Cardiac muscle cell (in vitro differentiated cells and primary cell): ENCODE measurements at regions not wholly inside any gene's neighbourhood (a gene's known extent, or its start where the extent isn't known, plus 50 kb on each side); places are given as distances from the start of the nearest gene placed in this dataset.
"Not testable (repeated sequence)": the region's sequence is repeated elsewhere in the genome, so short reads cannot be mapped to it uniquely, and the experiment has no call there.

ENCODE experiments used
- DNase-seq, 2 donors: peaks; one replicate each; pipeline versions ENCODE4 v3.0.0 to v3.0.0-alpha.2; 2010 to 2017; ENCODE audit warnings: low read depth in 1 of 2, low spot score in 1 of 2
- H3K27ac ChIP-seq: fragments of 200-600 bp; sonication (generic); 2 replicates; pipeline ENCODE4 v1.5.1; 2016
- H3K27me3 ChIP-seq: fragments of 200-600 bp; sonication (generic); 2 replicates; pipeline ENCODE4 v1.6.0; 2016; ENCODE audit warnings: control low read depth
- H3K36me3 ChIP-seq: fragments of 200-600 bp; sonication (generic); 2 replicates; pipeline ENCODE4 v1.5.1; 2016; ENCODE audit warnings: control low read depth
- H3K4me1 ChIP-seq: fragments of 200-600 bp; sonication (generic); 2 replicates; pipeline ENCODE4 v1.8.1; 2017; ENCODE audit warnings: low read depth, mild to moderate bottlenecking, mixed run types
- H3K4me3 ChIP-seq: fragments of 200-600 bp; sonication (generic); 2 replicates; pipeline ENCODE4 v1.5.1; 2016; ENCODE audit warnings: mild to moderate bottlenecking
- H3K9me3 ChIP-seq: fragments of 200-600 bp; sonication (generic); 2 replicates; pipeline ENCODE4 v1.5.1; 2017; ENCODE audit warnings: low read depth, mild to moderate bottlenecking, control low read depth
- TF ChIP-seq, protein P1 (sequence below): IDR thresholded peaks from 2 replicates; pipeline ENCODE4 v1.5.1; 2012; ENCODE audit warnings: low read depth, mild to moderate bottlenecking, low read length

- Histone ChIP-seq H3K4me1 (no peaks in the 10 kb centered on the region), H3K27me3 (no peaks in the 10 kb centered on the region)
- TF ChIP-seq, protein P1, sequence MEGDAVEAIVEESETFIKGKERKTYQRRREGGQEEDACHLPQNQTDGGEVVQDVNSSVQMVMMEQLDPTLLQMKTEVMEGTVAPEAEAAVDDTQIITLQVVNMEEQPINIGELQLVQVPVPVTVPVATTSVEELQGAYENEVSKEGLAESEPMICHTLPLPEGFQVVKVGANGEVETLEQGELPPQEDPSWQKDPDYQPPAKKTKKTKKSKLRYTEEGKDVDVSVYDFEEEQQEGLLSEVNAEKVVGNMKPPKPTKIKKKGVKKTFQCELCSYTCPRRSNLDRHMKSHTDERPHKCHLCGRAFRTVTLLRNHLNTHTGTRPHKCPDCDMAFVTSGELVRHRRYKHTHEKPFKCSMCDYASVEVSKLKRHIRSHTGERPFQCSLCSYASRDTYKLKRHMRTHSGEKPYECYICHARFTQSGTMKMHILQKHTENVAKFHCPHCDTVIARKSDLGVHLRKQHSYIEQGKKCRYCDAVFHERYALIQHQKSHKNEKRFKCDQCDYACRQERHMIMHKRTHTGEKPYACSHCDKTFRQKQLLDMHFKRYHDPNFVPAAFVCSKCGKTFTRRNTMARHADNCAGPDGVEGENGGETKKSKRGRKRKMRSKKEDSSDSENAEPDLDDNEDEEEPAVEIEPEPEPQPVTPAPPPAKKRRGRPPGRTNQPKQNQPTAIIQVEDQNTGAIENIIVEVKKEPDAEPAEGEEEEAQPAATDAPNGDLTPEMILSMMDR = no peak
Measured at GRCh38 chr6:11423072-11423471, 114.5 kb upstream of the TMEM170B start.

GRCh38 chr6:11419763-11420453 lies 117.6 kb upstream of the TMEM170B start:
- Histone ChIP-seq H3K4me3 (no peak overlapping the region), H3K27me3 (no peaks in the 10 kb centered on the region), H3K36me3 (no peaks in the 10 kb centered on the region), H3K4me1 (no peaks in the 10 kb centered on the region), H3K9me3 (no peaks in the 10 kb centered on the region), H3K27ac (no peak overlapping the region)
- TF ChIP-seq, protein P1 = no peak
- no peak for DNase-seq

More at GRCh38 chr6:11423072-11423471, 114.5 kb upstream of the TMEM170B start:
- Histone ChIP-seq H3K4me3 (no peak overlapping the region), H3K27ac (no peak overlapping the region), H3K36me3 (no peaks in the 10 kb centered on the region), H3K9me3 (no peaks in the 10 kb centered on the region)
- no peak for DNase-seq

GRCh38 chr6:11418290-11418905 lies 119.2 kb upstream of the TMEM170B start:
- H3K27me3 ChIP-seq = no peaks in the 10 kb centered on the region
- no peak overlapping the region for H3K4me3 ChIP-seq
- DNase-seq = no peak
- no peaks in the 10 kb centered on the region for H3K4me1 ChIP-seq
- H3K36me3 ChIP-seq = no peaks in the 10 kb centered on the region
- TF ChIP-seq, protein P1 = no peak
- no peaks in the 10 kb centered on the region for H3K9me3 ChIP-seq
- no peak overlapping the region for H3K27ac ChIP-seq

- H3K4me1 ChIP-seq = no peaks in the 10 kb centered on the region
- H3K27ac ChIP-seq = no peak overlapping the region
- H3K27me3 ChIP-seq = no peaks in the 10 kb centered on the region
- H3K9me3 ChIP-seq = no peaks in the 10 kb centered on the region
- TF ChIP-seq, protein P1 = no peak
- no peaks in the 10 kb centered on the region for H3K36me3 ChIP-seq
- H3K4me3 ChIP-seq = no peak overlapping the region
- no peak for DNase-seq
Measured at GRCh38 chr6:11416936-11417576, 120.5 kb upstream of the TMEM170B start.

DNA sequence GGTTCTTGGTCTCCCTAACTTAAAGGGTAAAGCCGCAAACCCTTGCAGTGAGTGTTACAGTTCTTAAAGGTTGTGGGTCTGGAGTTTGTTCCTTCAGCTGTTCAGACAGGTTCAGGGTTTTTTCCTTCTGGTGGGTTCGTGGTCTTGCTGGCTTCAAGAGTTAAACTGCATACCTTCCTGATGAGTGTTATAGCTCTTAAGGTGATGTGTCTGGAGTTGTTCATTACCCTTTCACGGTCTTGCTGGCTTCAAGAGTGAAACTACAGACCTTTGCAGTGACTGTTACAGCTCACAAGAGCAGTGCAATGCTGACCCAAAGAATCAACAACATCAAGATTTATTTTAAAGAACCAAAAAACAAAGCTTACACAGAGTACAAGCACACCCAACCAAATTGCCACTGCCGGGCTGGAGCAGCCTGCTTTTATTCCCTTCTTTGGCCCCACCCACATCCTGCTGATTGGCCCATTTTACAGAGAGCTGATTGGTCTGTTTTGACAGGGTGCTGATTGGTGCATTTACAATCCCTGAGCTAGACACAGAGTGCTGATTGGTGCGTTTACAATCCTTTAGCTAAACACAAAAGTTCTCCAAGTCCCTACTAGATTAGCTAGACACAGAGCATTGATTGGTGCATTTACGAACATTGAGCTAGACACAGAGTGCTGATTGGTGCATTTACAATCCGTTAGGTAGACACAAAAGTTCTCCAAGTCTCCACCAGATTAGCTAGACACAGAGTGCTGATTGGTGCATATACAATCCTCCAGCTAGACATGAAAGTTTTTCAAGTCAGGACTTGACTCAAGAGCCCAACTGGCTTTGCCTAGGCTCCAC lies 121.2 kb upstream of the TMEM170B start:
- DNase-seq, H3K36me3 ChIP-seq, H3K4me1 ChIP-seq, H3K9me3 ChIP-seq, H3K27me3 ChIP-seq, H3K27ac ChIP-seq, H3K4me3 ChIP-seq: not testable (repeated sequence)
